Activated T-helper 9 cell treated with anti-CD3 and anti-CD28 coated beads, Interleukin-2, amount 50 U/mL, for 16 hours (primary cell): ENCODE measurements at regions not wholly inside any gene's neighbourhood (a gene's known extent, or its start where the extent isn't known, plus 50 kb on each side); places are given as distances from the start of the nearest gene placed in this dataset.
"Not testable (repeated sequence)": the region's sequence is repeated elsewhere in the genome, so short reads cannot be mapped to it uniquely, and the experiment has no call there.

ENCODE experiments used
- DNase-seq: peaks from one replicate; pipeline ENCODE4 v3.0.0-alpha.2; 2020; ENCODE audit warnings: low read depth

GRCh38 chr3:16769525-16769924, 115.2 kb upstream of the PLCL2 start:
- DNase-seq = no peak

DNA sequence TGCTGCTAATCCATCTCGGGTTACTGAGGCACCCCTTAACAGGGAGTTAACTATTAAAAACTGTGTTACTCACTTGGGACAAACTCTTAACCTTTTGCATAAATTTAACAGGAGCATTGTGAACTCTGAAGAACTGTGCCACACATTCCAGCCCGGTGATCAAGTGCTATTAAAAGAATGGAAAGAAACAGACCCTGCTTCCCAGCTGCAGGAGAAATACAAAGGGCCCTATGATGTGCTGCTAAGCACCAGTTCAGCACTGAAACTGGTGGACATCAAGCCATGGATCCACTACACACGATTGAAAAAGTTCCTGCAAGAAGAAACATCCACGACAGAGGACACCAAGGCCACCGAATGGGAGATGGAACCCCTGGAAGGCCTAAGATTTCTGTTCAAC, 114.7 kb upstream of the PLCL2 start:
- DNase-seq = no peak

DNA sequence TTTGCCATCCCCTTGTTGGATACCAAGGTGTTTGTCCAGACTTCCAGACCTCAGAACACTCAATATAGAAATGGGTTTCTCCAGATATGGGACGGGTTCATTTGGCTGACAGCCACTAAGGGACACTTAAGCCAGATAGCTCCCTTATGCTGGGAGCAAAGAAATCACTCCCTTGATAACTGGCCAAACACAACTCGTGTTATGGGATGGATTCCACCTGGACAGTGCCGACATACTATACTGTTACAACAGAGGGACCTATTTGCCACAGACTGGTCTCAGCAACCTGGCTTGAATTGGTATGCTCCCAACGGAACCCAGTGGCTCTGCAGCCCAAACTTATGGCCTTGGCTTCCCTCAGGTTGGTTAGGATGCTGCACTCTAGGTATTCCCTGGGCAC, 114.0 kb upstream of the PLCL2 start:
- DNase-seq = no peak

DNA sequence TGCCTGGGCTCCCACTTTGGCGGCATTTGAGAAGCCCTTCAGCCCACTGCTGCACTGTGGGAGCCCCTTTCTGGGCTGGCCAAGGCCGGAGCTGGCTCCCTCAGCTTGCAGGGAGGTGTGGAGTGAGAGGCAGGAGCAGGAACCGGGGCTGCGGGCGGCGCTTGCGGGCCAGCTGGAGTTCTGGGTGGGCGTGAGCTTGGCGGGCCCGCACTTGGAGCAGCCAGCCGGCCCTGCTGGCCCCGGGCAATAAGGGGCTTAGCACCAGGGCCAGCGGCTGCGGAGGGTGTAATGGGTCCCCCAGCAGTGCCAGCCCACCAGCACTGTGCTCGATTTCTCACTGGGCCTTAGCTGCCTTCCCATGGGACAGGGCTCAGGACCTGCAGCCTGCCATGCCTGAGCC, 111.2 kb upstream of the PLCL2 start:
- DNase-seq = not testable (repeated sequence)

- DNase-seq = not testable (repeated sequence)
Measured at GRCh38 chr3:16774536-16774935, 110.2 kb upstream of the PLCL2 start.

DNA sequence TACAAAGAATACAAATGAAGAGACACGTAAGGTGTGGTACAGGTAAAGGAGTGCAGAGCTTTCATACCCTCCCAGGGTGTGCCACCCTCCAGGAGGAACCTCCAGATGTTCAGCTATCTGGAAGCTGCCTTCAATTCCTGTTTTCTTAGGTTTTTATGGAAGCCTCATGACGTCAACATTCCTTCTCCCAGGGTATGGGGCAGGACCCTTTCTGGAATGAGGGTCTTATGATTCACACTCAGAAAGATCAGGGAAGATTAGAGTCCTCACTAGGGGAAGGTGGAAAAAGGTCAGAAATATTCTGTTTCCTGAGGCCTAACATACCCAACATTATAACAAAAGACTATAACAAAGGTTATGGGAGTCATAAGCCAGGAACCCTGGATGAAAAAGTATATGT, 99.8 kb upstream of the PLCL2 start:
- DNase-seq = no peak

DNA sequence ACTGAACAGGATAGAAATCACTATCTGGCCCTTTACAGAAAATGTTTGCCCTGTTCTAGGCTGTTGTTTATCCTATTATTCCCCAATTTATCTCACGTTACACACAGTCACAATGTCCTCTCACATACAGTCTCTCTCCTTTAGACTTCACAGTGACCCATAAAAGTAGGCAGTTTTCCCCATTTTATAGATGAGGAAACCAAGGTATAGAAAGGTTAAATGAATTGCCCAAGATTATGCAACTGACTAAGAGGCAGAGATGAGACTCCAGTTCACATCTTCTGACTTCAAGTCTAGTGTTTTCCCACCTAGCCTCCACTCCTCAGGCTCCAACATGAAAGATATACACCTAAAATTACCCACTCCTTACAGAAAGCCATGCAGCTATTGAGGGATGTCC, 99.3 kb upstream of the PLCL2 start:
- DNase-seq = no peak

- no peak for DNase-seq
Measured at GRCh38 chr3:16788440-16789056, 96.2 kb upstream of the PLCL2 start.

DNA sequence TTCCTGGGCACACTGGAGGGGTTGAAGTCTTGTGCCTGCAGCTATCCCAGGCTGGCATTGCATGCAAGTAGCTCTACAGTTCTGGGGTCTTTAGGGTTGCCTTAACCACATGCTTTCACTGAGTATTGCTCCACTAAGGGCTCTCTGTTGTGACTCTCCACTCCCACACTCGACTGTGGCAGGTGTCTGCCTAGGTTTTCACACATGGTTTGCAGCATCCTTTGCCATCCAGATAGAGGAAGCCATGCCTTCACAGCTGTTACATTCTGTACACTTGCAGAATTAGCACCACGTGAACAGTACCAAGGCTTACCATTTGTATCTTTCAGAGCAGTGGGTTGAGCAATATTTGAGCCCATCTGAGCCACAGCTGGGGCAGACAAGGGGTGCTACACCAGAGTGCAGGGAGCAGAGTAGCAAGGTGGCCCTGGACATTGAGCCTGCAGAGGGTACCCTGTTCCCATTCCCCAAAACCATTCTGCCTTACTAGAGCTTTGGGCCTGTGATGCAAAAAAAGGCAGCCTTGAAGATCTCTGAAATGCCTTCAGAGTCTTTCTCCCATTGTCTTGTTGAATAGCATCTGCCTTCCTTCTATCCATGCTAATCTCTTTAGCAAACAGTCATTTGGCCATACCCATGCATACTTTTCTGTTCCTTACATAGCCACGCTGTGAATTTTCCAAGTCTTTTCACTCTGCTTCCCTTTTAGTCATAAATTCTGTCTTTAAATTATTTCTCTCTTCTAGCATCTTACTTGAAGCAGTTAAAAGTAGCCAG, 95.2 kb upstream of the PLCL2 start:
- DNase-seq = no peak

DNA sequence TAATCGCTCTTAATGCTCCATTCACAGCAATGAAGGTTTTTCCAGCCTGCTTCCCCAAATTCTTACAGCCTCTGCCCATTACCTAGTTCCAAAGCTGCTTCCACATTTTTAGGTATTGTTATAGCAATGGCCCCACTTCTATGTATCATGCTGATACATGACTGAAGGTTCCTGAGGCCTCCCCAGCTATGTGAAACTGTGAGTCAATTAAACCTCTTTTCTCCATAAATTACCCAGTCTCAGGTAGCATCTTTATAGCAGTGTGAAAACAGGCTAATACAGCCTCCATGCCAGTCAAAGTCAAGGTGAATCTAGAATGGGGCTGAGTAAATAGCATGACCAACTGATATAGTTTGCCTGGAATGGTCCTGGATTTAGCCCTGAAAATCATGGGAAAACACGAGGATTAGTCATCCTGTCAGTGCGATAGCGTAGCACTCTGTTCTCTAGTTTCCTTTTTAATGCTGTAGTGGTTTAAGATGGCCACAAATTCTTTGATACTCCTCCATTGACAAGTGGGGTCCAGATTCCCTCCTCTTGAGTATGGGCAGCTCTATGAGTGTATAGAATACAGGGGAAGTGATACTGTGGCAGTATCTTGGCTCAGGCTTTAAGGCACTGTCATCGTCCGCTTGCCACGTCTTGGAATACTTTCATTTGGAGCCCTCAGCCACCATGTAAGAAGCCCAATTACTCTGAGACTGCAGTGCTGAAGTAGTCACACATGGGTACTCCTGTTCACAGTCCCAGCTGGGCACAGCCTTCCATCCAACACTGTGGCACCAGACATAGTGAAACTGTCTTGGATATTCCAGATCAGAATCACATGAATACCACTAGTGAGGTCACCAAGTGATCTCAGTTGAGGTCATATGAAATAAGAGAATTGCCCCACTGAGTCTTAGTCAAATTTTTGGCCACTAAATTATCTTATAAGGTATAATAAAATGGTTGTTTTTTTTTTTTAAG, 94.0 kb upstream of the PLCL2 start:
- DNase-seq = no peak

GRCh38 chr3:16793321-16793720, 91.4 kb upstream of the PLCL2 start:
- no peak for DNase-seq

GRCh38 chr3:16794257-16794656, 90.5 kb upstream of the PLCL2 start:
- no peak for DNase-seq

DNA sequence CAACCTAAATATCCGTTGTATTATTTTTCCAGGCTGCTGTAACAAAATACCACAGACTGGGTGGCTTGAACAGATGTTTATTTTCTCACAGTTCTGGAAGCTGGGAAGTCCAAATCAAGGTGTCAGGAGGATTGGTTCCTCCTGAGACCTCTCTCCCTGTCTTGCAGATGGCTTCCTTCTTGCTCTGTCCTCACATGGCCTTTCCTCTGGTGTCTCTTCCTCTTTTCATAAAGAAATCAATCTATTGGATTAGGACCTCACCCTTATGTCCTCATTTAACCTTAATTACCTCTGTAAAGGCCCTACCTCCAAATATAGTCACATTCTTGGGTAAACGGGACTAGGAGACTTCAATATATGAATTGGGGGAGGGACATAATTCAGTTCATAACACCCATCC, 89.2 kb upstream of the PLCL2 start:
- DNase-seq = no peak

GRCh38 chr3:16797831-16798230, 86.9 kb upstream of the PLCL2 start:
- DNase-seq = no peak

DNA sequence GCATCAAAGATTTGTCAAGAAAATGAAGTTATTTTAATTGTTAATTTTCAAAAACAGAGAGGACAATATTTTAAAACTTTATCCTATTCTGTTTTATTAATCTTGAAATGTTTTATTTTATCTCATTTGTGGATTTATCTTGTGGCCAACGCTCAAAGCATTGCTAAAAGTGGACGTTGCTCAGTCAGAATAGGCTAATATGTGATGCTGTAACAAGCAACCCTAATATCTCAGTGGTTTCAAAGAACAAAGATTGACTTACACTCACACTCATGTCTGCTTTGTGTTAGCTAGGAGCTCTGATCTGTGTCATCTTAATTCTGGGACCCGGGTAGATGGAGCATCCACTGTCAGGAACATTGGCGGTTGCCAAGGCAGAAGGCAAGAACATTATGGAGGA, 86.0 kb upstream of the PLCL2 start:
- no peak for DNase-seq

GRCh38 chr3:16800361-16800760, 84.4 kb upstream of the PLCL2 start:
- DNase-seq = no peak

GRCh38 chr3:16801223-16801622, 83.5 kb upstream of the PLCL2 start:
- no peak for DNase-seq

DNA sequence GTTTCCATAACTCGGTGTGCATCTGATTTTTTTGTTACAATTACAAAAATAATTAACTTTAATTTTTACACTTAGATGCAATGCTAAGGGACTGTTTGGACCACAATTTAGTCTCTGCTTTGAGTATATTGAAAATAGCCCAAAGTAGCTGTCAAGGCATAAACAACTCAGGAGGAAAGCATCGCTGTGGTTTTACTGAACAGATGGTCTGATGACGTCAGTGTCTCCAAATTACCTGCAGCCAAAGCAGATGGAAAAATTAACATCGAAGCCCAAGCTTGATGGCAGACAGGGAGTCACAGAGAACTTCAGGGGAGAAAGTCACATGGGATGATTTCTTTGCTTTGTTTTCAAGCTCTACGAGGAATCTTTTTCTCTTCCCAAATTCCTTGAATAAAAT, 83.1 kb upstream of the PLCL2 start:
- DNase-seq = no peak

DNA sequence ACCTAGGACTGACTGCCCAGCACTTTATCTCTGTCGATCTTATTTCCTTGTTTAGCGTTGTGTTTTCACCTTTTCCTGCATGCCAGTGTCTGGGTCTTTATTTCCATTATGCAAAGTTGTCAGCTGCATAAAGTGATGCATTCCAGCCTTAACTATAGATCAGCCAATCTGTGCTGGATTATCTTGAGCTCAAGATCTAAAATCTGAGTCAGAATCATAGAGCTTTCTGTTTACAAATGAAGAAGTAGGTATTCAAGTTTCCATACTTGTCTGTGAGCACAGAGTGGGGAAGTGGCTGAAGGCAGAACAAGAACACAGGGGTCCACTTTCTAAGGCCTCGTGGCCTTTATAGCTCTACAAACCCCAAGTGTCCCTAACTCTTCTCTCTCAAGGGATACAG, 82.4 kb upstream of the PLCL2 start:
- DNase-seq = no peak

- no peak for DNase-seq
Measured at GRCh38 chr3:16803019-16803418, 81.7 kb upstream of the PLCL2 start.

DNA sequence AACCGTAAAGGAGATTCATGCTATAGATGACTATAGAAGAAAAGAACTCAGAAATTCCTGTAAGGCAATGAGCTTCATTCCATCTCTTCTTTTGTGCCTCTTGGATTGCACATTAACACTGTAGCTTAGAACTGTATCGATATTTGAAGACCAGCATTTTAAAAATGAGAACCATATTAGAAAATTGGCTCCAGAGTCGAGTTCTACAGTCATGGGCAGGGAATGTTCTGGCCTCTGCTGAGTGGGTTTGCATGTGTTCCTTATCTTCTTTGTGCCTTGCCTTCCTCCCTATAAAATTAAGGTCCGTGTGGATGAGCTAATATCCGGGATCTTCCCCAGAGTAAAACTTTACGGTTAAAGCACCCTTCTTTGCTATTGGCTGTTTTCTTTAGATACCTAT, 77.4 kb upstream of the PLCL2 start:
- DNase-seq = no peak

- DNase-seq = no peak
Measured at GRCh38 chr3:16808393-16809107, 76.2 kb upstream of the PLCL2 start.
